ENCODE measurements at regions not wholly inside any gene's neighbourhood (a gene's known extent, or its start where the extent isn't known, plus 50 kb on each side); places are given as distances from the start of the nearest gene placed in this dataset.
"Not testable (repeated sequence)": the region's sequence is repeated elsewhere in the genome, so short reads cannot be mapped to it uniquely, and the experiment has no call there.

GRCh38 chr20:24850176-24850575 lies 98.9 kb upstream of the CST7 start:
- no peaks in the 10 kb centered on the region for H3K36me3 ChIP-seq (ENCODE audit: low read depth)
- H3K4me1 ChIP-seq (ENCODE audit: low read depth), result no peaks in the 10 kb centered on the region
- TF ChIP-seq, protein P1, sequence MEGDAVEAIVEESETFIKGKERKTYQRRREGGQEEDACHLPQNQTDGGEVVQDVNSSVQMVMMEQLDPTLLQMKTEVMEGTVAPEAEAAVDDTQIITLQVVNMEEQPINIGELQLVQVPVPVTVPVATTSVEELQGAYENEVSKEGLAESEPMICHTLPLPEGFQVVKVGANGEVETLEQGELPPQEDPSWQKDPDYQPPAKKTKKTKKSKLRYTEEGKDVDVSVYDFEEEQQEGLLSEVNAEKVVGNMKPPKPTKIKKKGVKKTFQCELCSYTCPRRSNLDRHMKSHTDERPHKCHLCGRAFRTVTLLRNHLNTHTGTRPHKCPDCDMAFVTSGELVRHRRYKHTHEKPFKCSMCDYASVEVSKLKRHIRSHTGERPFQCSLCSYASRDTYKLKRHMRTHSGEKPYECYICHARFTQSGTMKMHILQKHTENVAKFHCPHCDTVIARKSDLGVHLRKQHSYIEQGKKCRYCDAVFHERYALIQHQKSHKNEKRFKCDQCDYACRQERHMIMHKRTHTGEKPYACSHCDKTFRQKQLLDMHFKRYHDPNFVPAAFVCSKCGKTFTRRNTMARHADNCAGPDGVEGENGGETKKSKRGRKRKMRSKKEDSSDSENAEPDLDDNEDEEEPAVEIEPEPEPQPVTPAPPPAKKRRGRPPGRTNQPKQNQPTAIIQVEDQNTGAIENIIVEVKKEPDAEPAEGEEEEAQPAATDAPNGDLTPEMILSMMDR (IDR thresholded peaks at IDR 0.05), result no peak
- H3K4me3 ChIP-seq, result no peak overlapping the region
- DNase-seq, result no peak
- intact Hi-C loops (cut with DNase I, micrococcal nuclease), result no loop called here
- H3K9me3 ChIP-seq, result peaks cover 4% of the 10 kb centered on the region
- ATAC-seq, result no peak

DNA sequence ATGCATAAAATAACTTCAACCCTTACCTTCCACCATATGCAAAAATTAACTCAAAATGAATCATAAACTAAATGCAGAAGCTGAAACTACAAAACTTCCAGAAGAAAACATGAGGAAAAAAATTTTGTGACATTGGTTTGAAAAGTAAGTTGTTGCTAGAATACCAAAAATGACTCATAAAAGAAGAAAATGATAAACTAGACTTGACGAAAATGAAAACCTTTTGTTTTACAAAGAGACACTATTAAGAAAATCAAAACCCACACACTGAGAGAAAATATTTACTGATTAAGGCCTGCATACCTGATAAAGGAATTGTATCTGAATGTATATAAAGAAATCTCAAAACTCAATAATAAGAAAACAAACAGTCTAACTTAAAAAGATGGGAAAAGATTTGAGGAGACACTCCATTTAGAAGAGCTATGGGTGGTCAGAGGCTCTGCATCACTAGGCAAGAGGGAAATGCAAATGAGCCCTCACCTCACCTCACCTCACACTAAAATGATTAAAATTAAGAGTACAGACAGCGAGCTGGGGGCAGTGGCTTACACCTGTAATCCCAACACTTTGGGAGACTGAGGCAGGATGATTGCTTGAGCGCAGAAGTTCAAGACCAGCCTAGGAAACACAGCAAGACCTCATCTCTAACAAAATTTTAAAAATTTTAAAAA lies 97.6 kb upstream of the CST7 start:
- intact Hi-C loops (cut with DNase I, micrococcal nuclease), result no loop called here
- DNase-seq, result no peak
- no peak for ATAC-seq

GRCh38 chr20:24853916-24854315 lies 95.2 kb upstream of the CST7 start:
- ATAC-seq (no peak), DNase-seq (no peak)
- Histone ChIP-seq H3K4me1 (ENCODE audit: low read depth) (no peaks in the 10 kb centered on the region), H3K9me3 (peaks cover 4% of the 10 kb centered on the region), H3K36me3 (ENCODE audit: low read depth) (no peaks in the 10 kb centered on the region), H3K4me3 (no peak overlapping the region)
- TF ChIP-seq, protein P1 (IDR thresholded peaks at IDR 0.05), result no peak
- intact Hi-C loops (cut with DNase I, micrococcal nuclease), result no loop called here

More for the DNA sequence above, 97.6 kb upstream of the CST7 start:
- TF ChIP-seq, protein P1 (IDR thresholded peaks at IDR 0.05), result no peak
- H3K9me3 ChIP-seq, result peaks cover 4% of the 10 kb centered on the region
- H3K4me1 ChIP-seq (ENCODE audit: low read depth), result no peaks in the 10 kb centered on the region
- no peak overlapping the region for H3K4me3 ChIP-seq
- H3K36me3 ChIP-seq (ENCODE audit: low read depth), result no peaks in the 10 kb centered on the region

DNA sequence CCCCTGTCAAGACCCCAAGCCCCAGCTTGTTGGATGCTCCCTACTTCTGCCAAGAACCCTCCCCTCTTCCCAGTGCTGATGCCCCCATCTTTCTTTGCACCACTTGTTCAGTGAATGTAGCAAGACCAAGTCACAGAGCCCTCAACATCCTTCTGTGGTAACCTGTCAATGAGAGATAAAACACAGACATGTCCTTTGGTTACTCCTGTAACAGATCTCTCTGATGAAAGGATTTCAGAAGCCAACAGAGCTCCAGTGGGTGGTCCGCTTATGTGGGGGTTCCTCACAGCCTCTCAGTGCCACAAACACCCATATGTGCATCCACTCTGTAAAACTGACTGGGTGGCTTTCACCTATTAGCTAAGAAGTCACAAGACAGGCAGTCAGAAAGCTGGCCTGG lies 93.2 kb upstream of the CST7 start:
- peaks cover 4% of the 10 kb centered on the region for H3K9me3 ChIP-seq
- ATAC-seq (no peak), DNase-seq (no peak)
- intact Hi-C loops (cut with DNase I, micrococcal nuclease), result no loop called here
- no peak overlapping the region for H3K4me3 ChIP-seq
- no peaks in the 10 kb centered on the region for H3K4me1 ChIP-seq (ENCODE audit: low read depth)
- TF ChIP-seq, protein P1 (IDR thresholded peaks at IDR 0.05), result no peak
- H3K36me3 ChIP-seq (ENCODE audit: low read depth), result no peaks in the 10 kb centered on the region

DNA sequence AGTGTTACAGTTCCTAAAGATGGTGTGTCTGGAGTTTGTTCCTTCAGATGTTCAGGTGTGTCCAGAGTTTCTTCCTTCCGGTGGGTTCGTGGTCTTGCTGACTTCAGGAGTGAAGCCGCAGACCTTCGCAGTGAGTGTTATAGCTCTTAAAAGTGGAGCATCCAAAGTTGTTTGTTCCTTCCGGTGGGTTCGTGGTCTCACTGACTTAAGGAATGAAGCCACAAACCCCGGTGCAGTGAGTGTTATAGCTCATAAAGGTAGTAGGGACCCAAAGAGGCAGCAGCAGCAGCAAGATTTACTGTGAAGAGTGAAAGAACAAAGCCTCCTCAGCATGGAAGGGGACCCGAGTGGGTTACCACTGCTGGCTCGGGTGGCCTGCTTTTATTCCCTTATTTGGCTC lies 90.6 kb upstream of the CST7 start:
- ATAC-seq; DNase-seq; H3K9me3 ChIP-seq; H3K4me1 ChIP-seq (ENCODE audit: low read depth); intact Hi-C loops (cut with DNase I, micrococcal nuclease); H3K36me3 ChIP-seq (ENCODE audit: low read depth); H3K4me3 ChIP-seq: not testable (repeated sequence)

- Histone ChIP-seq H3K4me3 (no peak overlapping the region), H3K36me3 (ENCODE audit: low read depth) (no peaks in the 10 kb centered on the region), H3K9me3 (peaks cover 6% of the 10 kb centered on the region), H3K4me1 (ENCODE audit: low read depth) (no peaks in the 10 kb centered on the region)
- ATAC-seq (no peak), DNase-seq (no peak)
- TF ChIP-seq, protein P1 (IDR thresholded peaks at IDR 0.05), result no peak
- intact Hi-C loops (cut with DNase I, micrococcal nuclease), result no loop called here
These were observed 89.5 kb upstream of the CST7 start for GRCh38 chr20:24859539-24859938.

Measured in mucosa of descending colon (tissue), 3 donors.